HepG2 (cell line): ENCODE measurements at regions not wholly inside any gene's neighbourhood (a gene's known extent, or its start where the extent isn't known, plus 50 kb on each side); places are given as distances from the start of the nearest gene placed in this dataset.

Experiments used
- AGO2 ChIP-seq: fragments of 200-400 bp; formaldehyde crosslinking; optimal IDR thresholded peaks from 2 replicates; pipeline ENCODE3; 2017; ENCODE audit warnings: mild to moderate bottlenecking, low read depth, low read length, moderate library complexity
- DPF2 ChIP-seq: sonication (generic); formaldehyde crosslinking; IDR thresholded peaks from 2 replicates; pipeline ENCODE4 v1.4.0; 2020; ENCODE audit warnings: mild to moderate bottlenecking, low read depth, missing genetic modification reagents, borderline replicate concordance
- HNRNPUL1 ChIP-seq: fragments of 200-400 bp; formaldehyde crosslinking; IDR thresholded peaks from 2 replicates; pipeline ENCODE4 v1.6.1; 2017; ENCODE audit warnings: low read depth, mild to moderate bottlenecking, low read length, moderate library complexity
- MNT ChIP-seq: fragments of 450-650 bp; IDR thresholded peaks from 2 replicates; pipeline ENCODE4 v1.6.1; 2016
- PCBP1 ChIP-seq: fragments of 200-400 bp; formaldehyde crosslinking; IDR thresholded peaks from 2 replicates; pipeline ENCODE4 v1.6.1; 2017; ENCODE audit warnings: mild to moderate bottlenecking, low read depth, low read length, borderline replicate concordance
- RERE ChIP-seq: IDR thresholded peaks from 2 replicates; pipeline ENCODE4 v1.6.1; 2016; ENCODE audit warnings: low read depth, missing genetic modification reagents, missing compliant biosample characterization
- SALL1 ChIP-seq: sonication (generic); formaldehyde crosslinking; IDR thresholded peaks from 2 replicates; pipeline ENCODE4 v1.8.0; 2022; ENCODE audit warnings: mild to moderate bottlenecking, missing genetic modification reagents
- THAP8 ChIP-seq: sonication (generic); formaldehyde crosslinking; IDR thresholded peaks from 2 replicates; pipeline ENCODE4 v1.5.1; 2020; ENCODE audit warnings: missing genetic modification reagents, mild to moderate bottlenecking, borderline replicate concordance
- U2AF1 ChIP-seq: fragments of 200-400 bp; formaldehyde crosslinking; optimal IDR thresholded peaks from 2 replicates; pipeline ENCODE3; 2017; ENCODE audit warnings: mild to moderate bottlenecking, low read depth, low read length
- ZBTB34 ChIP-seq: sonication (generic); formaldehyde crosslinking; IDR thresholded peaks from 2 replicates; pipeline ENCODE4 v1.8.0; 2022; ENCODE audit warnings: mild to moderate bottlenecking, missing genetic modification reagents
- ZFP36L2 ChIP-seq: sonication (generic); formaldehyde crosslinking; IDR thresholded peaks from 2 replicates; pipeline ENCODE4 v1.4.0; 2020; ENCODE audit warnings: missing genetic modification reagents
- ZNF317 ChIP-seq: sonication (generic); formaldehyde crosslinking; IDR thresholded peaks from 2 replicates; pipeline ENCODE4 v1.5.0; 2020; ENCODE audit warnings: mild to moderate bottlenecking, missing genetic modification reagents
- ZNF329 ChIP-seq: sonication (generic); formaldehyde crosslinking; IDR thresholded peaks from 2 replicates; pipeline ENCODE4 v1.9.0; 2021; ENCODE audit warnings: low read depth, mild to moderate bottlenecking, missing genetic modification reagents
- ZNF563 ChIP-seq: sonication (generic); formaldehyde crosslinking; IDR thresholded peaks from 2 replicates; pipeline ENCODE4 v1.8.0; 2022; ENCODE audit warnings: mild to moderate bottlenecking, moderate library complexity, missing genetic modification reagents
- ZNF773 ChIP-seq: sonication (generic); formaldehyde crosslinking; IDR thresholded peaks from 2 replicates; pipeline ENCODE4 v1.4.0; 2020; ENCODE audit warnings: missing genetic modification reagents, borderline replicate concordance

- TF ChIP-seq THAP8 (no peak; the same call in 1 of the 2 replicates), HNRNPUL1 (no peak), PCBP1 (no peak), ZNF329 (CRISPR knock-in tag) (0 out of 2 replicates have a peak, but pooled peaks have one; percentile 8), ZBTB34 (CRISPR knock-in tag) (no peak), AGO2 (peak; percentile 94), SALL1 (CRISPR knock-in tag) (peak; percentile 69), ZNF563 (CRISPR knock-in tag) (peak; percentile 52), ZNF773 (CRISPR knock-in tag) (no peak), MNT (0 out of 2 replicates have a peak, but pooled peaks have one; percentile 17), DPF2 (no peak), U2AF1 (peak; percentile 14), ZNF317 (CRISPR knock-in tag) (no peak), RERE (CRISPR knock-in tag) (peak; percentile 20; the same call in 1 of the 2 replicates), ZFP36L2 (CRISPR knock-in tag) (no peak)
Measured at GRCh38 chr18:34976899-34977837, 64.0 kb upstream of the MAPRE2 start (continued).
